Effector CD8-positive, alpha-beta T cell (primary cell): ENCODE measurements at regions not wholly inside any gene's neighbourhood (a gene's known extent, or its start where the extent isn't known, plus 50 kb on each side); places are given as distances from the start of the nearest gene placed in this dataset.

Experiments used
- DNase-seq: peaks from one replicate; lab custom pipeline; 2025; lab: John Stamatoyannopoulos, UW

GRCh38 chr21:43274022-43274945 is 105.5 kb downstream of the CRYAA start:
- DNase-seq: no peak

DNA sequence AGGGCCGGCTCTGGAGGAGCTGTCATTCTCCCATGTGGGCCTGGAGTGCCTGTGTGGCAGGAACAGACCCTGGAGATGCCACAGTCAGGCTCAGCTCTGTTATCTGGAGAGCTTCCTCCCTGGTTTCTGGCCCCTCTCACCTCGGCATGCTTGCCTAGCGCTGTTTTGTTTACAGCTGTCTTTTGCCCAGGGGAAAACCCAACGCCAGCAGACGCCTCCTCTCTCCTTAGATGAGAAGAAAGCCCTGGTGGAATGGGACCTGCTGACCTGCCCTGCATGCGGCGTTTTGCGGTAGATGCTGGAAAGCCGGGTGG is 104.9 kb downstream of the CRYAA start:
- DNase-seq: no peak

DNA sequence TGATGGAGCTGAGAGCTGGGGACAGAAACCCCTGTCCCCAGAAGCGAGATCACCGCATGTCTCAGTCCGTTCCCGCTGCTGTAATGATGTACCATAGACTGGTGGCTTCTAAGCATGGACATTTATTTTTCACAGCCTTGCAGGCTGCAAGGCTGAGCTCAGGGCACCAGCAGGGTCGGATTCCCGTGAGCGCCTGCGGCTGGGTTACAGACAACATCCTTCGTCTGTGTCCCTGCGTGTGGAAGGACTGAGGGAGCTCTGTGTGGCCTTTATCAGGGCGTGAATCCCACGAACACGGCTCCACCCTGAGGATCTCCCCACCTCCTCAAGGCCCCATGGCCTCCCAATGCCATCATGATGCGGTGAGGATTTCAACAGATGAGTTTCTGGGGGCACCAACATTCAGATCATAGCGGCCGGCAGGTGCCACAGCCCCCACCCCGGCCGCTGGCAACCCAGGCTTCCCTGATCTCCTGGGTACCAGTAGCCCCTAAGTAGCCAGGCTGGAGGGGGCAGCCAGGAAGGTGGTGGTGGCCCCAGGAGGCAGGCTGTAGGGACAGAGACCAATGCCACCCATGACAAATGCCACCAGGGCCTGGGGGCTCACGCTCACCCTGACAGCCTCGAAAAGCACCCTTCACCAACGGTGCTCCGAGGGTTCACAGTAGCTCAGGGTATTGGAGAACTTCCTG is 104.4 kb downstream of the CRYAA start:
- no peak for DNase-seq

DNA sequence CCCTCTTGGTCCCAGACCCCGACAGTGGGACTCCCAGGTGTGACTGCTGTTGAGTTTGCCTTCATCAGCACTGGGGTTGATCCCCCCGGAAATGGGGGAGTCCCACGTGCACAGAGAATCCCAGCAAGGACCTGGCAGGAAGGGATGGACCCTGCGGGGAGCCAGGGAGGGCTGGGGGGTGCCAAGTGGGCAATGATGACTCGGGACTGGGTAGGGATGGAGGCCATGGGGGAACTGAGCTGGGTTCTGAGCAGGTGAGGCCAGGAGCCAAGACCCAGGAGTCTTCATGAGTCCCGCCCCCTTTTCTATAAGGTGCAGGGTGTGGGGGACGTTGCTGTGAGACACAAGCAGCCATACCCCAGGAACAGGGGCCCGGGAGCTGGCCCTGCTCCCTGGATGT is 103.8 kb downstream of the CRYAA start:
- DNase-seq: no peak

DNA sequence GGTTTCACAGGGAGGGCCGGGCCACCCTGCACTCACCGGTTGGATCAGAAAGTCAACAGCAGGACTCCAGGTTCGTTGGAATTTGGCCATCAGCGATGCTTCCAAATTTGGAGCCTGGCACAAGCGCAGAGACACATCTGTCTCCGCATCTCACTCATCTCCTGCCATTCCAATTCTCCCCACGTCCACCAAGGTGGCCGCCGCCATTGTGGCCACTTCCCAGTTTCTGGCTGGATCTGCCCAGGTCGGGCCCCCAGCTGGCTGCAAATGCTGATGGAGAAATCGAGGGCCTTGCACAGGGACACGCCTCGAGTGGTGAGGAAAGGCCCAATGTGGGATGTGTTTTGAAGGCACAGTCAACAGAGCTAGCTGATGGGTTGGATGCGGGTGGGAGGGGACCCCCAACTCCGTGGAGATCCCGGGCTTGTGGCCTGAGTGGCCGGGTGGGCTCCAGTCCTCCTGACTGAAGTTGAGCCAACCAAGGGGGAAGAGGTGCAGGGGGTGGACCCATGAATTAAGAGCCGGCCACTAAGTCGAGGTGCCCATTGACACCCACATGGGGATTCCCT is 102.7 kb downstream of the CRYAA start:
- DNase-seq: no peak

DNA sequence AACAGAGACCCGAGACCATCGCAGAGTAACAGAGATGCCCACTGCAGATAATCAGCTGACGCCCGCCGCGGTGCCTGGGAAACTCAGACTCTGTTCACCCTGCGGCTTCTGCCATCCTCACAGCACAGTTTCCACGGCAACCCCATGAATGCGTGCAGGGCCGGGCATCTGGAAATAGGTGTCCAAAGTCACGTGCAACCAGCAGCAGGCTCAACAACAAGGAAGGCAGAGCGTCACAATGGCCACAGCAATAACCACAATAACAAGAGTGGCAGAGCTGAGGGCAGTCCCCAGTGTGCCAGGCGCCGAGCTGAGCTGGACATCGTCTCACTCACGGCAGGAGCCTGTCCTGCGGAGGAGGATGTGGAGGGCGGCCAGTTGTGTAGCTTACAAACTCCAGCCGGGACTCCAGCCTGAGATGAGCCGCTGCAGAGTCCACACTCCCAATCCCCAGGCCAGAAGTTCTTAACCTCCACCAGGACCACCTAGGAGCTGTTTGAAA is 102.0 kb downstream of the CRYAA start:
- no peak for DNase-seq

DNA sequence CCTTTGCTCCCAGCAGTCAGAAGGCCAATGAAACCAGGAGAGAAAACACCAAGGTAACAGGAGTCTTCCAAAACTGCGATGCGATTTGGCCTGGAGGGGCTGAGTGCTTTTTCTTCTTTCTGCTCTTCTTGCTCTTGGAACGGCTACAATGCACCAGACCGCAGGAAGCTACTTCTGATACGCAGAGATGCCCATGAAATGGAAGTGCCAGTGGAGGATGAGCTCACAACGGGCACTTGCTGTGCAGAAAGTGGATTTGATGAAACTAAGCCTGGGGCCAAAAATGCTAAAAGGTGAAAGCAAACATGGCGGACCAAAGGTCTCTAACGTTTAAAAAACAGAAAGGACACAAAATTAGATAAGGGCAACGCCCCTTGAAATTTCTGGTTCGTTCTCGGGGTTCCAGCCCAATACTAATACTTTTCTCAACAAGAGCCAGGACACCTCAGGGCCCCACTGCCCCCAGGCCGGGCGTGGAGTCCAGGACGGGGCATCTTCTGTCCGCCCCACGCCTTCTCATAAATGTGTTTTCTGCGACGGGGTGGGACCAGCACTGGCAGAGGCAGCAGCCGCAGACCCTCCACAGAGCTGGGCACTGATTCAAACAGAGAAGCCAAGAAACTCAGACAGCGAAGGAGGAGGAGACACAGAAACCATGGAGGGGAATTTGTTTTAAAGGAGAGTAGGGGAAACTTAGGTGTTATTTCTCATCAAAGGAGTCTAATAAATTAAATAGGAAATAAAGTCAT is 101.3 kb downstream of the CRYAA start:
- DNase-seq: no peak

GRCh38 chr21:43269440-43269839 is 100.6 kb downstream of the CRYAA start:
- DNase-seq: no peak

GRCh38 chr21:43268804-43269186 is 100.0 kb downstream of the CRYAA start:
- no peak for DNase-seq

- DNase-seq: no peak
Observed at GRCh38 chr21:43268086-43268803, 99.4 kb downstream of the CRYAA start.

DNA sequence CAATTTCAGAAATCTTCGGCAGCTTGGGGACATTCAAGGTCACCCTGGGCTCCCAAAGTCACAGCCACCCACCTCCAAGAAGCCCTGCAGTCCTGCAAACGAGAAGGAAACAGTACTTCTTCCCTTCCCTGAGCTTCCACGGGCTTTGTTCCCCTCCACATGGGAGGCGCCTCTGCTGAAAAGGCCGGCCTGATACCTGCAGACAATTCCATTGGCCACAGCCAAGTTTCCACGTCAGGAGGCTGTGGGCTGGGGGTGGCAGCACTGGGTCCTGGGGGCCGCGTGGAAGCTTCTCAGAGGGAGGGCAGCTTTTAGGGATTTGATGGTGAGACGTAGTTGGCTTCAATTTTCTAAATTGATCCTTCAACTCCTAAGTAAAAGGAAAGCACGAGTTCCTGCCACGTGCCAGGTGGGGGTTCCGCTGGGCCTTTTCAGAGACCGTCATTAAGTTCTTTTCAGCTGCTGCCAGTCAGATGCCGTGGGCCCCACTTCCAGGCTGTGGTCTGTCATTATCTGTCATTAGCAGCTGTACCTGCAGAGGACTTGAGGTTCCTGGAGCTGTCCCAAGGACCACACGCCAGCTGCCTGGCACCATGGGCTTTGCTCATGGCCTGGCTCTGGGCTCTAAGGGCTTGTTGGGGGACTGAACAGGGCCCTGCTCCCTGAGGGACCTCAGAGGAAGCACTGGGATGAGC is 98.7 kb downstream of the CRYAA start:
- DNase-seq: no peak

- DNase-seq: no peak
Observed at GRCh38 chr21:43266534-43266933, 97.7 kb downstream of the CRYAA start.

DNA sequence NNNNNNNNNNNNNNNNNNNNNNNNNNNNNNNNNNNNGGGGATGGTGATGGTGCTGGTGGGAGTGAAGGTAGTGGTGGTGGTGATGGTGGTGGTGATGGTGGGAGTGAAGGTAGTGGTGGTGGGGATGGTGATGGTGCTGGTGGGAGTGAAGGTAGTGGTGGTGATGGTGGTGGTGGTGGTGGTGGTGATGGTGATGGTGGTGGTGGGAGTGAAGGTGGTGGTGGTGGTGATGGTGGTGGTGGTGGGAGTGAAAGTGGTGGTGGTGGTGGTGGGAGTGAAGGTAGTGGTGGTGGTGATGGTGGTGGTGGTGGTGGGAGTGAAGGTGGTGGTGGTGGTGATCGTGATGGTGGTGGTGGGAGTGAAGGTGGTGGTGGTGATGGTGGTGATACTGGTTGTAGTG is 93.6 kb downstream of the CRYAA start:
- no peak for DNase-seq
